RWPE1 (cell line): ENCODE measurements at regions not wholly inside any gene's neighbourhood (a gene's known extent, or its start where the extent isn't known, plus 50 kb on each side); places are given as distances from the start of the nearest gene placed in this dataset.
A peak's percentile ranks its signal among the peaks of the same experiment; 100 is the strongest.
"Not testable (repeated sequence)": the region's sequence is repeated elsewhere in the genome, so short reads cannot be mapped to it uniquely, and the experiment has no call there.

Experiments
- CTCF ChIA-PET: fragments of 350-600 bp; sonication (Branson Sonifier 250); formaldehyde crosslinking; extraction: SDS; loops from one replicate; lab custom pipeline; 2021; lab: Yijun Ruan, JAX
- POLR2A ChIA-PET: fragments of 400-600 bp; formaldehyde crosslinking; extraction: SDS; loops from one replicate; lab custom pipeline; 2020; ENCODE audit warnings: antibody characterized with exemption; ENCODE audit not compliant: low non-redundant PET; lab: Yijun Ruan, JAX
- DNase-seq: peaks from one replicate; pipeline ENCODE4 v3.0.0; 2012; ENCODE audit warnings: low spot score
- H3K27ac ChIP-seq: fragments of 450-650 bp; 2 replicates; pipeline ENCODE4 v1.5.1; 2017
- TF ChIP-seq, protein P1 (sequence below): fragments of 450-650 bp; conservative IDR thresholded peaks from 2 replicates; pipeline ENCODE4 v1.5.1; 2017; ENCODE audit warnings: low read depth, mild to moderate bottlenecking

DNA sequence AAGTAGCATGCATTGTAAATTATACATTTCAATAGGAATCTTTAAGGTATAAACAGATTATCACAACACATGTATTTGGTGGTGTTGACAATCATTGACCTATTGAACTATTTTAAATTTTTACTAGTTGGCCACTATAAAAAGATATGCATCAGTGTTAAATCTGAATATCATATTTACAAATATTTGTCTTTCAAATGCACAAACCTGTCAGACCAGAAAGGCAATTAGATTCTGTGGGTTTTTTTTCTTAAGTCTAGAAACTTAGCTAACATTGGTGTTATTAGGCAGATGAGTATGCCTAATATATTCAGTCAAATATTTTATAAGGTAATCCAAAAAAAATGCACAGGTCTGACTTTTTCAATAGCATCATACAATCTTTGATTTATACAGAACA is 241.4 kb upstream of the DGKB start:
- ChIA-PET CTCF (no interaction called here), POLR2A (no interaction called here)
- H3K27ac ChIP-seq = no peak overlapping the region
- DNase-seq = no peak
- TF ChIP-seq, protein P1, sequence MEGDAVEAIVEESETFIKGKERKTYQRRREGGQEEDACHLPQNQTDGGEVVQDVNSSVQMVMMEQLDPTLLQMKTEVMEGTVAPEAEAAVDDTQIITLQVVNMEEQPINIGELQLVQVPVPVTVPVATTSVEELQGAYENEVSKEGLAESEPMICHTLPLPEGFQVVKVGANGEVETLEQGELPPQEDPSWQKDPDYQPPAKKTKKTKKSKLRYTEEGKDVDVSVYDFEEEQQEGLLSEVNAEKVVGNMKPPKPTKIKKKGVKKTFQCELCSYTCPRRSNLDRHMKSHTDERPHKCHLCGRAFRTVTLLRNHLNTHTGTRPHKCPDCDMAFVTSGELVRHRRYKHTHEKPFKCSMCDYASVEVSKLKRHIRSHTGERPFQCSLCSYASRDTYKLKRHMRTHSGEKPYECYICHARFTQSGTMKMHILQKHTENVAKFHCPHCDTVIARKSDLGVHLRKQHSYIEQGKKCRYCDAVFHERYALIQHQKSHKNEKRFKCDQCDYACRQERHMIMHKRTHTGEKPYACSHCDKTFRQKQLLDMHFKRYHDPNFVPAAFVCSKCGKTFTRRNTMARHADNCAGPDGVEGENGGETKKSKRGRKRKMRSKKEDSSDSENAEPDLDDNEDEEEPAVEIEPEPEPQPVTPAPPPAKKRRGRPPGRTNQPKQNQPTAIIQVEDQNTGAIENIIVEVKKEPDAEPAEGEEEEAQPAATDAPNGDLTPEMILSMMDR = no peak

DNA sequence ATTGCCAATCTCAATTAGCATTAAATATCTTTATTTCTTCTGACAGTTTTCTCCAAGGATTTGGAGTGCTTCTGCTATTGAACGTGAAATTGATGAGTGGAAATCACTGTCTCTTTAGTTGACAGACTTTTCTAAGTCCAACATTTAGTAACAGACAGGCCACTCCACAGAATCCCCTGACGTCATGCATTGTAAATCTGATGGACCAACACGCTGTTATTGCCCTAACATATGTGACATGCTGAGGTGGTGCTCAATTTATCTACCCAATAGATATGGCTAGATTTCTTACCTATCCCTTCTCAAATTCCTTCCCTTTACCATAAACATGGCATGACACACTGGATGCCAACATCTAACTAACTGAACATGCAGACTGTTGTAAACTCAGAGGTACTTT is 240.6 kb upstream of the DGKB start:
- ChIA-PET POLR2A (no interaction called here), CTCF (no interaction called here)
- H3K27ac ChIP-seq = no peak overlapping the region
- TF ChIP-seq, protein P1 = no peak
- DNase-seq = no peak

DNA sequence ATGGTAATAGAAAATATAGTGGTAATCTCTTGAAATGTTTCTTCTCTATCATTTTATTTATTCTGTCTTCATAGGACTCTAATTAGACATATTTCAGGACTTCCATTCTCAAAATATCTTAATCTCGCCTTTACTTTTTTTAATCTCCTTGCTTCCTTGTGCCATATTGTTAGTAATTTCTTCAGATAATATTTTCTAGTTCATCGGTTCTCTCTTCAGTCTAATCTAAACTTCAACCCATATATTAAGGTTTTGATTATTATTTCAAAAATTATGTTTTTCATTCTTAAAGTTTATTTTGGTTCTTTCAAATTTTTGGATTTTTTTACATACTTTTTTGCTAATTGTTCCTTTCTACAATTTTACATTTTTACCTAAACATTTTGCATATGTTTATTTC is 237.9 kb upstream of the DGKB start:
- no peak overlapping the region for H3K27ac ChIP-seq
- DNase-seq = no peak
- TF ChIP-seq, protein P1 = no peak
- CTCF ChIA-PET = no interaction called here
- POLR2A ChIA-PET = no interaction called here

DNA sequence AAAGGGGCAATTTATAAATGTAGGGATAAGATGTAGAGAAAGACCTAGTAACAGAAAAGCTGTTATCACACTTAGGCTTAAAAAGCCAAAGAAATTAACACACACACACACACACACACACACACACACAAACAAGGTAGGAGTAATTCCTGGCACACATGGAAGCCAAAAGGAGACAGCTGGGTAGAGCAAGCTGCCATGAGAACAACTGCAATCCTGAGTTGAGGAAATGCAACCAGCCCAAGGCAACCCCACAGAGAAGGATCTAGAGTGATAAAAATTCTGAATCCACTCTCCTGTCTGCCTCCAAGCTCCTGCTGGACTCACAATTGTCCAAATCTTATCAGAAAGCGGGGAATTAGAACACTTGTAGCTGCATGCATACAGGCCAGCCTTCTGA is 229.1 kb upstream of the DGKB start:
- TF ChIP-seq, protein P1 = no peak
- POLR2A ChIA-PET = no interaction called here
- no peak overlapping the region for H3K27ac ChIP-seq
- no peak for DNase-seq
- CTCF ChIA-PET = no interaction called here

DNA sequence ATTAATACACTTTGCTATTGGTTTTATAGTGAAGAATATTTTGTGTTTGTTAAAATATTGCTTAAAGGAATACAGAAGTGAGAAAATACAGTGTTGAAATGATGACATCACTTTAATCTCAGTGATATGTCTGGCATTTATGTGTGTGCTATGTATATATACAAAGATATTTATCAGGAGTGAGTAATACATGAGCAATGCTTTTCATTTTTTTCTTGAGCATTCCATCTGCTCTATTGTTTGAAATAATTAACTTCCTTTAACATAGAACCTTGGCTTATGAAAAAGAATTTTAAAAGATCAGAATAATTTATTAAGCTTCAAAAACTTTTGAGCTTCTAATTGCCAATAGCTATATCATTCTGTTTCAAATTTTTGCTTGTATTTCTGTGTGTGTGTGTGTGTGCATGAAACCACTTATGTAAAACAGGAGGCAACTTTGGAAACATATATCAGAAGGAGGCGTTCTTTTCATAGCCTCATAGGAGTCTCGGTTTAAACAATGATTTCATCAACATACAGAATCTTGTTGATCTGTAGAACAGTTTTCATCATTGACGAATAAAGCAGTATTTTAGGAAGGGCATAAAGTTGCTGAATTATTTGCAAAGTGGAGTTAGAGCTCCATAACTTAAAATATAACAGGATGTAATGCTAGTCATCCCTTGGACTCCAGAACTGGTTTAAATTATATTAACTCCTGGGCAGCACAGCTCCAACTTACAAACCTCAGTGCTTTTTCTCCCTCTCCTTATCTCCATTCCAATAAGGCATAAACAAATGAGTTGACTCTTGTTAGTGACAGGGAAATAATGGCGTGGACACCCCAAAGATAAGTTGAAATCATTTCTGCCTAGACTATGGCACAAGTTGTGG is 228.4 kb upstream of the DGKB start:
- no peak overlapping the region for H3K27ac ChIP-seq
- POLR2A ChIA-PET = no interaction called here
- CTCF ChIA-PET = no interaction called here
- TF ChIP-seq, protein P1 = no peak
- peak; percentile 31 for DNase-seq

DNA sequence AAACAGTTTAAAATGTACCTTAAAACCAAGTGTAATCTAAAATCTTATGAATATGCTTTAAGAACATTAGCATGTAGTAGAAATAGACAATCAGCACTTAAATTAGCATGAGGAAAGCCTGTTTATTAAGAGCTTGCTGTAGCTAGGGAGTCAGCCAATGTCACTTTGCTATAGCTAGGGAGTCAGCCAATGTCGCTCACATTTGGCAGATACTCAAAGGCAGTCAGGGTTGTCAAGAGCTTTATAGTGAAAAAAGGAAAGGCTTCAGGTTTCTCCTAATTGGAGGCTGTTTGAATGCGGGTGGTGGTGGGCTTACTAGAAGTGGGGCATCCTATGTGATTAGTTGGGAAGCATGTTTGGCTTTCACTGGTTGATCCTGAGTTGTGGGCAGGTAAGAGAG is 226.2 kb upstream of the DGKB start:
- no peak for DNase-seq

DNA sequence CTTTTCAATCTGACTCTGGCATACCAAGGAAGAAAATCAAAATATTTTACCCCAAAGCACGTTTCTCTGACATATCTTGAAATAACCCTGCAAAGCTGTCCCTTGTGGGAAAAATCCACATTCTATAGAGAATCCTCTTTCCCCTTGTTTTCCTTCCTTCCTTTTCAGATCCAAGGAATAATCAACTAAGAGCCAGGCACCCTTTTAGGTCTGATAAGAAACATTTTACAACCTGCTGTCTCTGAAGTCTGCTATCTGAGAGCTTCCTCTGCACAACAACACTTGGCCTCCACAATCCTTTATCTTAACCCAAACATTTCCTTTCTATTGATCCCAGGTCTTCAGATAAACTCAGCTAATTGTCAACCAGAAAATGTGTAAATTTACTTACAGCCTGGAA is 224.1 kb upstream of the DGKB start:
- CTCF ChIA-PET, DNase-seq, POLR2A ChIA-PET, H3K27ac ChIP-seq: not testable (repeated sequence)

More for the DNA sequence above, 226.2 kb upstream of the DGKB start:
- CTCF ChIA-PET = no interaction called here
- TF ChIP-seq, protein P1 = no peak
- POLR2A ChIA-PET = no interaction called here
- no peak overlapping the region for H3K27ac ChIP-seq
